ENCODE measurements at regions not wholly inside any gene's neighbourhood (a gene's known extent, or its start where the extent isn't known, plus 50 kb on each side); places are given as distances from the start of the nearest gene placed in this dataset.

DNA sequence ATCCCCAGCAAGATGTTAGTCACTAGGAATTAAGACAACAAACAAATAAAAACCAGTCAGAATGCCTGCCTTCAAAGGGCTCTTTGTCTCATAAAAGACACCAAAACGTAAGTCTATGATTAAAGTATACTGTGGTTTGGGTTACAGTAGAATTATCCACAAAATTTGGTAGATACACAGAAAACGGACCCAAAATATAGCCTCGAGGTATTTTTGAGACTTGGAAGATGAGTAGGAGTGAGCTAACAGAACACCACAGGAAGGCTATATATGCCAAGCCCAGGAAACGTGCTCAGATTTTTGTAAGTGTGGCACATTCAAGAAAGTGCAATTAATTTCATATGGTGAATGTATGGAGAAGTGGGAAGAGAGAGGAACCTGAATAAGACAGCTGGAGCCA, 831.4 kb downstream of the CDH11 start:
- TF ChIP-seq POLR2AphosphoS5 (IDR thresholded peaks at IDR 0.05; ENCODE audit: borderline replicate concordance, low read depth, low read length), result no peak
- TF ChIP-seq EZH2 (IDR thresholded peaks at IDR 0.05), result no peak

All from SK-N-MC (cell line).